Uterus (tissue), 3 donors: ENCODE measurements at regions not wholly inside any gene's neighbourhood (a gene's known extent, or its start where the extent isn't known, plus 50 kb on each side); places are given as distances from the start of the nearest gene placed in this dataset.

ENCODE experiments used
- DNase-seq, 2 donors: peaks; one replicate each; pipeline ENCODE4 v3.0.0-alpha.2; 2019 to 2020
- H3K27ac ChIP-seq, 2 donors: fragments of 200-600 bp; sonication (generic); 1 replicate in 1 of 2; 2 replicates in 1 of 2; pipeline ENCODE4 v1.5.1; 2016 to 2018
- H3K27me3 ChIP-seq, 2 donors: fragments of 200-600 bp; sonication (generic); one replicate each; pipeline ENCODE4 v1.5.1; 2018 to 2019; ENCODE audit warnings: control low read depth in 1 of 2
- H3K36me3 ChIP-seq, 2 donors: fragments of 200-600 bp; sonication (generic); one replicate each; pipeline ENCODE4 v1.5.1; 2019; ENCODE audit warnings: control low read depth in 1 of 2
- H3K4me1 ChIP-seq, 2 donors: fragments of 200-600 bp; sonication (generic); one replicate each; pipeline ENCODE4 v1.5.1; 2018 to 2019; ENCODE audit warnings: control low read depth in 1 of 2
- H3K4me3 ChIP-seq, 2 donors: fragments of 200-600 bp; sonication (generic); 1 replicate in 1 of 2; 2 replicates in 1 of 2; pipeline ENCODE4 v1.5.1; 2018 to 2019; ENCODE audit warnings: mild to moderate bottlenecking in 1 of 2
- H3K9me3 ChIP-seq, 2 donors: fragments of 200-600 bp; sonication (generic); one replicate each; pipeline ENCODE4 v1.5.1; 2019; ENCODE audit warnings: control low read depth in 1 of 2
- POLR2A ChIP-seq, 2 donors: fragments of 450-650 bp; IDR thresholded peaks; one replicate each; pipeline ENCODE4 v1.6.1; 2016; ENCODE audit warnings: antibody characterized with exemption in 2 of 2, mild to moderate bottlenecking in 1 of 2, moderate library complexity in 1 of 2
- intact Hi-C: fragments of 100-400 bp; cut with DNase I; formaldehyde crosslinking; loops from one replicate; pipeline ENCODE4 v1.15.1; 2023; ENCODE audit warnings: low total_unique reads
- TF ChIP-seq, protein P1 (sequence below), 4 experiments: fragments of 200-600 bp in 2 of 4; fragments of 450-650 bp in 2 of 4; sonication (generic) in 2 of 4; IDR thresholded peaks; one replicate each; pipeline ENCODE4 v1.5.1; 2016 to 2019; ENCODE audit warnings: antibody characterized with exemption in 4 of 4, mild to moderate bottlenecking in 2 of 4, moderate library complexity in 1 of 4
- donor health status: DM: yes; HTN: yes; CAD: no.

- no peak overlapping the region for H3K27ac ChIP-seq
- TF ChIP-seq, protein P1, sequence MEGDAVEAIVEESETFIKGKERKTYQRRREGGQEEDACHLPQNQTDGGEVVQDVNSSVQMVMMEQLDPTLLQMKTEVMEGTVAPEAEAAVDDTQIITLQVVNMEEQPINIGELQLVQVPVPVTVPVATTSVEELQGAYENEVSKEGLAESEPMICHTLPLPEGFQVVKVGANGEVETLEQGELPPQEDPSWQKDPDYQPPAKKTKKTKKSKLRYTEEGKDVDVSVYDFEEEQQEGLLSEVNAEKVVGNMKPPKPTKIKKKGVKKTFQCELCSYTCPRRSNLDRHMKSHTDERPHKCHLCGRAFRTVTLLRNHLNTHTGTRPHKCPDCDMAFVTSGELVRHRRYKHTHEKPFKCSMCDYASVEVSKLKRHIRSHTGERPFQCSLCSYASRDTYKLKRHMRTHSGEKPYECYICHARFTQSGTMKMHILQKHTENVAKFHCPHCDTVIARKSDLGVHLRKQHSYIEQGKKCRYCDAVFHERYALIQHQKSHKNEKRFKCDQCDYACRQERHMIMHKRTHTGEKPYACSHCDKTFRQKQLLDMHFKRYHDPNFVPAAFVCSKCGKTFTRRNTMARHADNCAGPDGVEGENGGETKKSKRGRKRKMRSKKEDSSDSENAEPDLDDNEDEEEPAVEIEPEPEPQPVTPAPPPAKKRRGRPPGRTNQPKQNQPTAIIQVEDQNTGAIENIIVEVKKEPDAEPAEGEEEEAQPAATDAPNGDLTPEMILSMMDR (IDR thresholded peaks at IDR 0.05) = no peak
- no peak for TF ChIP-seq POLR2A (IDR thresholded peaks at IDR 0.05)
- H3K4me1 ChIP-seq = no peaks in the 10 kb centered on the region
- DNase-seq = no peak
- H3K9me3 ChIP-seq = no peaks in the 10 kb centered on the region
- H3K4me3 ChIP-seq = no peak overlapping the region
- intact Hi-C loops = loop anchor here (10.0 kb wide), 2 partner anchors 135 to 245 kb away; no protein-coding TSS in a partner anchor
- H3K36me3 ChIP-seq = no peaks in the 10 kb centered on the region
- H3K27me3 ChIP-seq = no peaks in the 10 kb centered on the region
Measured at GRCh38 chr18:7170292-7170691, 52.7 kb upstream of the LAMA1 start.

- Histone ChIP-seq H3K9me3 (no peaks in the 10 kb centered on the region), H3K27me3 (no peaks in the 10 kb centered on the region), H3K36me3 (no peaks in the 10 kb centered on the region), H3K4me3 (no peak overlapping the region), H3K27ac (no peak overlapping the region), H3K4me1 (no peaks in the 10 kb centered on the region)
- no peak for TF ChIP-seq POLR2A (IDR thresholded peaks at IDR 0.05)
- TF ChIP-seq, protein P1 (IDR thresholded peaks at IDR 0.05) = no peak
- no peak for DNase-seq
- intact Hi-C loops = no loop called here
Measured at GRCh38 chr18:7169601-7170000, 52.0 kb upstream of the LAMA1 start.

DNA sequence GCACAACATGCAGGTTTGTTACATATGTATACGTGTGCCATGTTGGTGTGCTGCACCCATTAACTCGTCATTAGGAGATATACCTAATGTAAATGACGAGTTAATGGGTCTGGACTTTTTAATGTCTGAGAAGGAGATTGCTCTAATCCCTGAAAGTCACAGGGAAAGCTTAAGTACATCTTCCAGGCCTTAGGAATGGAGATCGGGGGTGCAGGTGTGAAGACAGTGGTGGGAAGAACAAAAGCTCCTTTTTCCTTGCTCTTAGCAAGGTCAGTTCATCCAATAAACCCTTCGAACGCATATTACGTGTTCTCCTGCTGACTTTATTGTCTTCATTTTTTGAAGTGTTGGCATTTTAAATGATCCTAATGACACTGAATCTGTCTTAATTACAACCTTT is 50.8 kb upstream of the LAMA1 start:
- H3K27me3 ChIP-seq = no peaks in the 10 kb centered on the region
- H3K4me1 ChIP-seq = no peaks in the 10 kb centered on the region
- no peaks in the 10 kb centered on the region for H3K9me3 ChIP-seq
- no peak overlapping the region for H3K4me3 ChIP-seq
- no peak for TF ChIP-seq POLR2A (IDR thresholded peaks at IDR 0.05)
- no peak for DNase-seq
- no peak overlapping the region for H3K27ac ChIP-seq
- no peaks in the 10 kb centered on the region for H3K36me3 ChIP-seq
- intact Hi-C loops = no loop called here
